ENCODE measurements at regions not wholly inside any gene's neighbourhood (a gene's known extent, or its start where the extent isn't known, plus 50 kb on each side); places are given as distances from the start of the nearest gene placed in this dataset.
A peak's percentile ranks its signal among the peaks of the same experiment; 100 is the strongest.

- Histone ChIP-seq H3K27ac (no peak overlapping the region), H3K4me1 (no peaks in the 10 kb centered on the region), H3K36me3 (no peaks in the 10 kb centered on the region), H3K4me3 (no peak overlapping the region), H3K27me3 (peaks cover 9% of the 10 kb centered on the region), H3K9me3 (no peaks in the 10 kb centered on the region)
- TF ChIP-seq EP300 (IDR thresholded peaks at IDR 0.05), result no peak
- no peak for TF ChIP-seq POLR2A (IDR thresholded peaks at IDR 0.05)
- no peak for TF ChIP-seq POLR2AphosphoS5 (IDR thresholded peaks at IDR 0.05)
- 83% methylated on average over 14 of the region's 22 CpGs for WGBS
- DNase-seq (ENCODE audit: low spot score in 2 of 2), result peak; percentile 44 to 65
Observed at GRCh38 chr2:240213476-240214421, 73.3 kb upstream of the OTOS start.

- TF ChIP-seq POLR2A (IDR thresholded peaks at IDR 0.05) (no peak), EP300 (IDR thresholded peaks at IDR 0.05) (no peak), CTCF (IDR thresholded peaks at IDR 0.05) (no peak), POLR2AphosphoS5 (IDR thresholded peaks at IDR 0.05) (no peak)
- Histone ChIP-seq H3K27me3 (peaks cover 9% of the 10 kb centered on the region), H3K4me3 (no peak overlapping the region), H3K36me3 (no peaks in the 10 kb centered on the region), H3K9me3 (no peaks in the 10 kb centered on the region), H3K27ac (no peak overlapping the region), H3K4me1 (no peaks in the 10 kb centered on the region)
- peak; percentile 47 to 72 for DNase-seq (ENCODE audit: low spot score in 2 of 2)
- 84% methylated on average over 22 of the region's 25 CpGs for WGBS
Observed at GRCh38 chr2:240214790-240215675, 74.6 kb upstream of the OTOS start.

GRCh38 chr2:240215676-240216051 is 75.2 kb upstream of the OTOS start:
- DNase-seq (ENCODE audit: low spot score in 2 of 2), result peak in 1 of 2 donors; percentile 62
- H3K27me3 ChIP-seq, result peaks cover 14% of the 10 kb centered on the region
- no peak overlapping the region for H3K27ac ChIP-seq
- H3K9me3 ChIP-seq, result no peaks in the 10 kb centered on the region
- no peaks in the 10 kb centered on the region for H3K4me1 ChIP-seq
- TF ChIP-seq POLR2A (IDR thresholded peaks at IDR 0.05) (no peak), POLR2AphosphoS5 (IDR thresholded peaks at IDR 0.05) (no peak), EP300 (IDR thresholded peaks at IDR 0.05) (no peak), CTCF (IDR thresholded peaks at IDR 0.05) (no peak)
- 73% methylated on average over 2 of the region's 8 CpGs for WGBS
- H3K36me3 ChIP-seq, result no peaks in the 10 kb centered on the region
- H3K4me3 ChIP-seq, result no peak overlapping the region

- no peak overlapping the region for H3K27ac ChIP-seq
- no peaks in the 10 kb centered on the region for H3K9me3 ChIP-seq
- H3K4me1 ChIP-seq, result no peaks in the 10 kb centered on the region
- peaks cover 18% of the 10 kb centered on the region for H3K27me3 ChIP-seq
- no peak overlapping the region for H3K4me3 ChIP-seq
- TF ChIP-seq EP300 (IDR thresholded peaks at IDR 0.05) (no peak), POLR2AphosphoS5 (IDR thresholded peaks at IDR 0.05) (no peak), CTCF (IDR thresholded peaks at IDR 0.05) (no peak), POLR2A (IDR thresholded peaks at IDR 0.05) (no peak)
- no peaks in the 10 kb centered on the region for H3K36me3 ChIP-seq
- 70% methylated on average over 8 of the region's 8 CpGs for WGBS
- DNase-seq (ENCODE audit: low spot score in 2 of 2), result peak in 1 of 2 donors; percentile 29
Observed at GRCh38 chr2:240216167-240216566, 75.7 kb upstream of the OTOS start.

- TF ChIP-seq POLR2AphosphoS5 (IDR thresholded peaks at IDR 0.05), result no peak
- TF ChIP-seq EP300 (IDR thresholded peaks at IDR 0.05), result no peak
- TF ChIP-seq POLR2A (IDR thresholded peaks at IDR 0.05), result no peak
- no peak for TF ChIP-seq CTCF (IDR thresholded peaks at IDR 0.05)
- H3K9me3 ChIP-seq, result no peaks in the 10 kb centered on the region
- no peaks in the 10 kb centered on the region for H3K36me3 ChIP-seq
- peak; percentile 45 to 78 for DNase-seq (ENCODE audit: low spot score in 2 of 2)
- no peak overlapping the region for H3K4me3 ChIP-seq
- WGBS, result 86% methylated on average over 15 of the region's 20 CpGs
- H3K4me1 ChIP-seq, result no peaks in the 10 kb centered on the region
- no peak overlapping the region for H3K27ac ChIP-seq
- peaks cover 18% of the 10 kb centered on the region for H3K27me3 ChIP-seq
Observed at GRCh38 chr2:240217431-240218301, 77.2 kb upstream of the OTOS start.

Measured in suprapubic skin (tissue), 4 donors.